PC-3 (cell line): ENCODE measurements at regions not wholly inside any gene's neighbourhood (a gene's known extent, or its start where the extent isn't known, plus 50 kb on each side); places are given as distances from the start of the nearest gene placed in this dataset.

Experiments used
- ATAC-seq: fragments of 200-7000 bp; cut with Tn5 transposase; 2 replicates; pipeline ENCODE4 v1.9.1; 2020; ENCODE audit warnings: mild to moderate bottlenecking, moderate library complexity
- BruUV-seq: library from RNA; stranded (reverse); fragments of 400-500 nt; replicated peaks from 2 replicates; lab custom pipeline; 2021; lab: Mats Ljungman, UMichigan
- CTCF ChIA-PET: fragments of 300-600 bp; sonication (Branson Sonifier 250); formaldehyde crosslinking; loops from one replicate; lab custom pipeline; 2022; ENCODE audit warnings: antibody characterized with exemption; lab: Charles Lee
- POLR2A ChIA-PET: fragments of 300-600 bp; sonication (Branson Sonifier 250); formaldehyde crosslinking; loops from one replicate; lab custom pipeline; 2022; ENCODE audit warnings: antibody characterized with exemption; ENCODE audit not compliant: unreplicated experiment; lab: Charles Lee
- DNase-seq: peaks from one replicate; pipeline ENCODE4 v3.0.0-alpha.2; 2015
- H2AFZ ChIP-seq: fragments of 300-600 bp; sonication (generic); 2 replicates; pipeline ENCODE4 v1.6.0; 2016; ENCODE audit warnings: antibody characterized with exemption, low read length
- H3F3A ChIP-seq: fragments of 300-600 bp; sonication (generic); one replicate; pipeline ENCODE4 v1.6.0; 2017; ENCODE audit warnings: antibody characterized with exemption, low read length, control low read depth, mild to moderate bottlenecking; ENCODE audit not compliant: unreplicated experiment
- H3K27ac ChIP-seq: fragments of 300-600 bp; sonication (generic); 2 replicates; pipeline ENCODE4 v1.5.1; 2016; ENCODE audit warnings: mild to moderate bottlenecking, low read length
- H3K27me3 ChIP-seq: fragments of 300-600 bp; sonication (generic); 2 replicates; pipeline ENCODE4 v1.6.1; 2016; ENCODE audit warnings: low read length, mixed read lengths
- H3K36me3 ChIP-seq: fragments of 300-600 bp; sonication (generic); 2 replicates; pipeline ENCODE4 v1.6.1; 2016; ENCODE audit warnings: low read depth, mixed run types, low read length, mixed read lengths
- H3K4me1 ChIP-seq: fragments of 300-600 bp; sonication (generic); 2 replicates; pipeline ENCODE4 v1.5.1; 2016; ENCODE audit warnings: low read length; ENCODE audit not compliant: insufficient read depth
- H3K4me2 ChIP-seq: fragments of 300-600 bp; sonication (generic); 2 replicates; pipeline ENCODE4 v1.6.0; 2016; ENCODE audit warnings: low read length
- H3K4me3 ChIP-seq: fragments of 300-600 bp; sonication (generic); 2 replicates; pipeline ENCODE4 v1.5.1; 2016; ENCODE audit warnings: mild to moderate bottlenecking, low read length, mixed read lengths
- H3K79me2 ChIP-seq: fragments of 300-600 bp; sonication (generic); 2 replicates; pipeline ENCODE4 v1.6.1; 2017; ENCODE audit warnings: low read length, mixed read lengths
- H3K9ac ChIP-seq: fragments of 300-600 bp; sonication (generic); 2 replicates; pipeline ENCODE4 v1.6.0; 2016; ENCODE audit warnings: mild to moderate bottlenecking, low read length
- H3K9me2 ChIP-seq: fragments of 300-600 bp; sonication (generic); replicated peaks from 2 replicates; pipeline ENCODE4 v1.6.1; 2016; ENCODE audit warnings: mixed run types, low read length, mixed read lengths
- H3K9me3 ChIP-seq: fragments of 300-600 bp; sonication (generic); 2 replicates; pipeline ENCODE4 v1.6.1; 2016; ENCODE audit warnings: low read length, mixed read lengths
- H4K20me1 ChIP-seq: fragments of 300-600 bp; sonication (generic); 2 replicates; pipeline ENCODE4 v1.6.1; 2016; ENCODE audit warnings: low read length, mixed read lengths
- EZH2 ChIP-seq: fragments of 300-600 bp; sonication (generic); IDR thresholded peaks from one replicate; pipeline ENCODE4 v1.6.1; 2017; ENCODE audit warnings: antibody characterized with exemption, mild to moderate bottlenecking, low read length; ENCODE audit not compliant: unreplicated experiment
- EZH2phosphoT487 ChIP-seq: fragments of 300-600 bp; sonication (generic); IDR thresholded peaks from 2 replicates; pipeline ENCODE4 v1.6.1; 2018; ENCODE audit warnings: mild to moderate bottlenecking, antibody characterized with exemption, low read length, borderline replicate concordance
- intact Hi-C: fragments of 100-400 bp; cut with micrococcal nuclease; formaldehyde crosslinking; loops from 2 replicates; pipeline ENCODE4 v1.9.0; 2023
- TF ChIP-seq, protein P1 (sequence below): fragments of 300-600 bp; sonication (generic); conservative IDR thresholded peaks from 2 replicates; pipeline ENCODE4 v1.5.1; 2017; ENCODE audit warnings: antibody characterized with exemption, low read depth, mild to moderate bottlenecking, low read length

DNA sequence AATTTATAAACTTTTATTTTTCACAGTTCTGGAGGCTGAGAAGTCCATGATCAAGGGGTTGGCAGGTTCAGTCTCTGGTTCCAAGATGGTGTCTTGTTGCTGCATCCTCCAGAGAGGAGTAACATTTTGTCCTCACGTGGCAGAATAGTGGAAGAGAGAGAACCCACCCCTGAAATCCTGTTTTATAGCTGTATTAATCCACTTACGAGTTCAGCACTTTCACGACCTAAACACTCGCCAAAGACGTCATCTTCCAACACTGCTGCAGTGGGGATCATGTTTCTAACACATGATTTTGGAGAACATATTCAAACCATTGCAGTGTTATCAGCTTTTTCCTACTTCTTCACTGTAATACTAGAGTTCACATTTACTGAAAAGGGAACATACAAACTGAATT, 233.0 kb upstream of the ATP10B start:
- Histone ChIP-seq H3K79me2 (no peaks in the 10 kb centered on the region), H3K4me1 (no peaks in the 10 kb centered on the region), H3K27me3 (no peaks in the 10 kb centered on the region), H3K4me3 (no peak overlapping the region), H3K9me2 (no peaks in the 10 kb centered on the region), H3K9me3 (peaks cover 21% of the 10 kb centered on the region; the same call in 1 of the 2 replicates), H4K20me1 (no peaks in the 10 kb centered on the region), H3K27ac (no peak overlapping the region), H3F3A (no peaks in the 10 kb centered on the region), H2AFZ (no peak overlapping the region), H3K9ac (no peak overlapping the region), H3K36me3 (no peaks in the 10 kb centered on the region), H3K4me2 (no peak overlapping the region)
- ATAC-seq = no peak
- POLR2A ChIA-PET = no interaction called here
- no TSS peak for BruUV-seq
- no peak for DNase-seq
- intact Hi-C loops = no loop called here
- TF ChIP-seq, protein P1, sequence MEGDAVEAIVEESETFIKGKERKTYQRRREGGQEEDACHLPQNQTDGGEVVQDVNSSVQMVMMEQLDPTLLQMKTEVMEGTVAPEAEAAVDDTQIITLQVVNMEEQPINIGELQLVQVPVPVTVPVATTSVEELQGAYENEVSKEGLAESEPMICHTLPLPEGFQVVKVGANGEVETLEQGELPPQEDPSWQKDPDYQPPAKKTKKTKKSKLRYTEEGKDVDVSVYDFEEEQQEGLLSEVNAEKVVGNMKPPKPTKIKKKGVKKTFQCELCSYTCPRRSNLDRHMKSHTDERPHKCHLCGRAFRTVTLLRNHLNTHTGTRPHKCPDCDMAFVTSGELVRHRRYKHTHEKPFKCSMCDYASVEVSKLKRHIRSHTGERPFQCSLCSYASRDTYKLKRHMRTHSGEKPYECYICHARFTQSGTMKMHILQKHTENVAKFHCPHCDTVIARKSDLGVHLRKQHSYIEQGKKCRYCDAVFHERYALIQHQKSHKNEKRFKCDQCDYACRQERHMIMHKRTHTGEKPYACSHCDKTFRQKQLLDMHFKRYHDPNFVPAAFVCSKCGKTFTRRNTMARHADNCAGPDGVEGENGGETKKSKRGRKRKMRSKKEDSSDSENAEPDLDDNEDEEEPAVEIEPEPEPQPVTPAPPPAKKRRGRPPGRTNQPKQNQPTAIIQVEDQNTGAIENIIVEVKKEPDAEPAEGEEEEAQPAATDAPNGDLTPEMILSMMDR = no peak
- TF ChIP-seq EZH2phosphoT487 (no peak), EZH2 (no peak)
- CTCF ChIA-PET = no interaction called here

DNA sequence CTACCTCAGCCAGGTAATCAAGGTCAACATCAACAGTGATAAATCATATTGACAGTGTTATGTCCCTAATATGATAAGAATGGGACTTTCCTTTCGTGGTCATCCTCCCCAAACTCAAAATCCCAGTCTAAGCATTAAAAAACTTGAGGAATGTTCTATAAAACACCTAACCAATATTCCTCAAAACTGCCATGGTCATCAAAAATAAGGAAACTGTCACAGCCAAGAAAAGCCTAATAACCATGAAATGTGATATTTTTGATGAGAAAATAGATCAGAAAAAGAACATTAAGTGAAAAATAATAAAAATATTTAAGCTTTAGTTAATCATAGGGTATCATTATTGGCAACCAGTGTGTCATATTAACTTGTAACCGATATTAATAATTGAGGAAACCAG, 232.1 kb upstream of the ATP10B start:
- no peaks in the 10 kb centered on the region for H3F3A ChIP-seq
- H3K27ac ChIP-seq = no peak overlapping the region
- H4K20me1 ChIP-seq = no peaks in the 10 kb centered on the region
- no peak overlapping the region for H3K4me3 ChIP-seq
- no peaks in the 10 kb centered on the region for H3K27me3 ChIP-seq
- no peaks in the 10 kb centered on the region for H3K9me2 ChIP-seq
- H3K9ac ChIP-seq = no peak overlapping the region
- CTCF ChIA-PET = no interaction called here
- H3K36me3 ChIP-seq = no peaks in the 10 kb centered on the region
- no peak for ATAC-seq
- H3K9me3 ChIP-seq = peaks cover 21% of the 10 kb centered on the region; the same call in 1 of the 2 replicates
- intact Hi-C loops = no loop called here
- no peak overlapping the region for H3K4me2 ChIP-seq
- no peak for DNase-seq
- TF ChIP-seq EZH2phosphoT487 (no peak), EZH2 (no peak)
- TF ChIP-seq, protein P1 = no peak
- H3K79me2 ChIP-seq = no peaks in the 10 kb centered on the region
- BruUV-seq = no TSS peak
- no peak overlapping the region for H2AFZ ChIP-seq
- POLR2A ChIA-PET = no interaction called here
- no peaks in the 10 kb centered on the region for H3K4me1 ChIP-seq

DNA sequence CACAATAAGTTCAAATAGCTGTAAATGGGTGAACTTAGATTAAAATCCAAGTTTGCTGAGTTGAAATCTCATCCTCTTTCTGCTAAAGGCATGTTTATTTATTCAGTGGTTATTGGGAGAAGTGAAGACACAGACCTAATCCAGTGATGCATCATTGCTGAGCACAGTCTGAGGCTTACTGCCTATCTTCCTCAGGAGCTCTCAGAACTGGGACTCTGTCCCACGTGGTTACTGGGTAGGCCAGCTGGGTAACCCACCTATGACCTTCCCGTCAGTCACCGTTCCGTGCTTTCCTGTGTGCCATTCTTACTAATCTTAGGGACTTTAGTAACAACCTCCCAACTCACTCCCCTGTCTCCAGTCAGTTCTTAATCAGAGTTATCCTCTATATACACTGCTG, 226.8 kb upstream of the ATP10B start:
- Histone ChIP-seq H4K20me1 (no peaks in the 10 kb centered on the region), H3K9ac (no peak overlapping the region), H3K4me1 (no peaks in the 10 kb centered on the region), H3K36me3 (no peaks in the 10 kb centered on the region), H3K9me3 (peaks cover 14% of the 10 kb centered on the region; the same call in 1 of the 2 replicates), H3F3A (no peaks in the 10 kb centered on the region), H2AFZ (no peak overlapping the region), H3K4me2 (no peak overlapping the region), H3K9me2 (no peaks in the 10 kb centered on the region), H3K4me3 (no peak overlapping the region), H3K79me2 (no peaks in the 10 kb centered on the region), H3K27ac (no peak overlapping the region), H3K27me3 (no peaks in the 10 kb centered on the region)
- BruUV-seq = no TSS peak
- TF ChIP-seq EZH2phosphoT487 (no peak), EZH2 (no peak)
- TF ChIP-seq, protein P1 = no peak
- intact Hi-C loops = no loop called here
- CTCF ChIA-PET = no interaction called here
- POLR2A ChIA-PET = no interaction called here
- ATAC-seq (no peak), DNase-seq (no peak)
